ENCODE measurements at regions not wholly inside any gene's neighbourhood (a gene's known extent, or its start where the extent isn't known, plus 50 kb on each side); places are given as distances from the start of the nearest gene placed in this dataset.

DNA sequence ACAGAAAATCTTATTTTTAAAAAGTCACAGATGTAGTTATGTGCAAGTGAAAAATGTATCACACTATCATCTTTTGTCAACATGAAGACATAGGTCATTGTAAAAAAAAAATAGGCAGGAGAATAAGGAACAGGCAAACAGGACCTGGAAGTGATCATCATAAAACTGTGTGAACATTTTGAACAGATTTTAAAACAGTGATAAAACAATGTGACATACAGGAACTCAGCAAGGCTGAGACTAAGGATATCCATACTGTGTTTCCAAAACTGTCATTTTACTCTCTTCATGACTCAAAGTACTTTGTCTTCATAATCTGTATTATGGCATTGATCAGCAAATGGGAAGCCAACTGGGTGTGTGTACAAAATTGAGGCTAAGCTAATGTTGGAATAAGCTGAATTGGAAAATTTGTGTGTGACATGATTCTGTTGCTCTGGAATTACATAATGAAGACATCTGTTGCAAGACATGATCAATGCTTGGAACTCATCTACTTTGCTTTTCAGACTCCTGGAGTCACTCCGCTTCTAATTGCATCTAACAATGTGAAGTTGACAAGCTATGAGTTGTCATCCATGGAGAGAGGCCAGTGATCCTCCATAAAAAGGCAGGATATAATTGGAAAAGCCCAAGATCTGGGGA lies 978.7 kb upstream of the NUDT12 start:
- Histone ChIP-seq H3K4me1 (no peaks in the 10 kb centered on the region), H3K27me3 (no peaks in the 10 kb centered on the region), H3K36me3 (no peaks in the 10 kb centered on the region), H3K27ac (no peak overlapping the region), H3K9me3 (no peaks in the 10 kb centered on the region), H3K4me3 (no peak overlapping the region)
- ATAC-seq (ENCODE audit: low FRiP score in 2 of 2) (no peak), DNase-seq (no peak)
- TF ChIP-seq POLR2AphosphoS5 (IDR thresholded peaks at IDR 0.05) (no peak), POLR2A (IDR thresholded peaks at IDR 0.05) (no peak), EP300 (IDR thresholded peaks at IDR 0.05) (no peak)
- TF ChIP-seq, protein P1, sequence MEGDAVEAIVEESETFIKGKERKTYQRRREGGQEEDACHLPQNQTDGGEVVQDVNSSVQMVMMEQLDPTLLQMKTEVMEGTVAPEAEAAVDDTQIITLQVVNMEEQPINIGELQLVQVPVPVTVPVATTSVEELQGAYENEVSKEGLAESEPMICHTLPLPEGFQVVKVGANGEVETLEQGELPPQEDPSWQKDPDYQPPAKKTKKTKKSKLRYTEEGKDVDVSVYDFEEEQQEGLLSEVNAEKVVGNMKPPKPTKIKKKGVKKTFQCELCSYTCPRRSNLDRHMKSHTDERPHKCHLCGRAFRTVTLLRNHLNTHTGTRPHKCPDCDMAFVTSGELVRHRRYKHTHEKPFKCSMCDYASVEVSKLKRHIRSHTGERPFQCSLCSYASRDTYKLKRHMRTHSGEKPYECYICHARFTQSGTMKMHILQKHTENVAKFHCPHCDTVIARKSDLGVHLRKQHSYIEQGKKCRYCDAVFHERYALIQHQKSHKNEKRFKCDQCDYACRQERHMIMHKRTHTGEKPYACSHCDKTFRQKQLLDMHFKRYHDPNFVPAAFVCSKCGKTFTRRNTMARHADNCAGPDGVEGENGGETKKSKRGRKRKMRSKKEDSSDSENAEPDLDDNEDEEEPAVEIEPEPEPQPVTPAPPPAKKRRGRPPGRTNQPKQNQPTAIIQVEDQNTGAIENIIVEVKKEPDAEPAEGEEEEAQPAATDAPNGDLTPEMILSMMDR (IDR thresholded peaks at IDR 0.05) = no peak
- 86 to 87% methylated on average over 1 of the region's 1 CpG for WGBS, 2 donors

DNA sequence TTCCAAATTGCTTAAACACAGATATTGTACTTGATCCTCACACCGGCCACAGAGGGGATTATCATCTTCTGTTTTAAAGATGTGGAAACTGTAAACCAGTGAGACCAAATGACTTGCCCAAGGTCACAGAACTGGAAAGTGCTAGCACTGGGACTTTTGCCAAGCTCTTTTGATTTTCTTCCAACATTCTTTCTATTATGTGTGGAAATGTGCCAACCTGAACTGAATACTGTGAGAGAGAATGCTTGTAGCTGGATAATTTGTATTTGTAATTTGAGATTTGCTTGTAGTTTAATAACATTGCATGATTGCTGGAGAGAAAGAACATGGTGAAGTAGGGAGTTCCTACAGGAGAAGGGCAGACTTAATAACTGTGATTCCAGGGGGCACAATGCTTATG lies 977.9 kb upstream of the NUDT12 start:
- DNase-seq (no peak), ATAC-seq (ENCODE audit: low FRiP score in 2 of 2) (no peak)

GRCh38 chr5:104539618-104540350 lies 977.2 kb upstream of the NUDT12 start:
- Histone ChIP-seq H3K27me3 (no peaks in the 10 kb centered on the region), H3K36me3 (no peaks in the 10 kb centered on the region), H3K4me1 (no peaks in the 10 kb centered on the region), H3K4me3 (no peak overlapping the region), H3K27ac (no peak overlapping the region), H3K9me3 (no peaks in the 10 kb centered on the region)
- no peak for TF ChIP-seq POLR2A (IDR thresholded peaks at IDR 0.05)
- TF ChIP-seq, protein P1 (IDR thresholded peaks at IDR 0.05) = no peak
- no peak for TF ChIP-seq EP300 (IDR thresholded peaks at IDR 0.05)
- TF ChIP-seq POLR2AphosphoS5 (IDR thresholded peaks at IDR 0.05) = no peak
- ATAC-seq (ENCODE audit: low FRiP score in 2 of 2) = no peak
- DNase-seq = no peak

More for the DNA sequence above, 977.9 kb upstream of the NUDT12 start:
- no peak overlapping the region for H3K4me3 ChIP-seq
- H3K36me3 ChIP-seq = no peaks in the 10 kb centered on the region
- TF ChIP-seq, protein P1 (IDR thresholded peaks at IDR 0.05) = no peak
- no peak for TF ChIP-seq POLR2AphosphoS5 (IDR thresholded peaks at IDR 0.05)
- TF ChIP-seq EP300 (IDR thresholded peaks at IDR 0.05) = no peak
- no peak for TF ChIP-seq POLR2A (IDR thresholded peaks at IDR 0.05)
- no peaks in the 10 kb centered on the region for H3K27me3 ChIP-seq
- no peaks in the 10 kb centered on the region for H3K9me3 ChIP-seq
- WGBS, 2 donors = 41 to 61% methylated on average over 1 of the region's 1 CpG
- no peak overlapping the region for H3K27ac ChIP-seq
- no peaks in the 10 kb centered on the region for H3K4me1 ChIP-seq

GRCh38 chr5:104538734-104539133 lies 976.1 kb upstream of the NUDT12 start:
- no peak overlapping the region for H3K4me3 ChIP-seq
- no peak overlapping the region for H3K27ac ChIP-seq
- no peaks in the 10 kb centered on the region for H3K9me3 ChIP-seq
- WGBS, 2 donors = 79 to 80% methylated on average over 6 of the region's 6 CpGs
- TF ChIP-seq POLR2A (IDR thresholded peaks at IDR 0.05) = no peak
- TF ChIP-seq, protein P1 (IDR thresholded peaks at IDR 0.05) = no peak
- no peak for TF ChIP-seq POLR2AphosphoS5 (IDR thresholded peaks at IDR 0.05)
- no peak for TF ChIP-seq EP300 (IDR thresholded peaks at IDR 0.05)
- ATAC-seq (ENCODE audit: low FRiP score in 2 of 2) (no peak), DNase-seq (no peak)
- no peaks in the 10 kb centered on the region for H3K36me3 ChIP-seq
- H3K27me3 ChIP-seq = no peaks in the 10 kb centered on the region
- H3K4me1 ChIP-seq = no peaks in the 10 kb centered on the region

DNA sequence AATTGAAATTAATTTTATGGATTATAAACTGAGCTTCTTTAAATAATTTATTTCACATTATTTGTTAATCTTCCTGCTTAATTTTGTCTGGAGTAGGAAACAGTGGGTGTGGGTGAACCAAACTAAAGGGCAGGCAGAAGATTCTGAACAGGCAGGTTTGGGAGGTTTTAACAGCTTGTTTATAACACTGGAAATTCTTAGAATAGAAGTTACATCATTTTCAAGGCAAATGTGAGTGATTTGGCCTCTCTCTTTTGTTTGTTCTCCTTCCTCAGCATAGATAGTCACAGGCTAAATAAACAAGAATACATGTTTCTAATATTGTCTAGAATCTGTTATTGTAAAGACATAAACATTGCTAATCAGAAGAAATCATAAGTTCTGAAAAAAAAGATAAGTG lies 970.9 kb upstream of the NUDT12 start:
- Histone ChIP-seq H3K4me3 (no peak overlapping the region), H3K36me3 (no peaks in the 10 kb centered on the region), H3K27ac (no peak overlapping the region), H3K27me3 (no peaks in the 10 kb centered on the region), H3K9me3 (peaks cover 0 to 4% (median 0%) of the 10 kb centered on the region in 4 donors), H3K4me1 (no peaks in the 10 kb centered on the region)
- TF ChIP-seq POLR2A (IDR thresholded peaks at IDR 0.05) (no peak), POLR2AphosphoS5 (IDR thresholded peaks at IDR 0.05) (no peak), EP300 (IDR thresholded peaks at IDR 0.05) (no peak)
- TF ChIP-seq, protein P1 (IDR thresholded peaks at IDR 0.05) = no peak
- DNase-seq = no peak
- no peak for ATAC-seq (ENCODE audit: low FRiP score in 2 of 2)
